Psoas muscle (tissue), 7 donors: ENCODE measurements at regions not wholly inside any gene's neighbourhood (a gene's known extent, or its start where the extent isn't known, plus 50 kb on each side); places are given as distances from the start of the nearest gene placed in this dataset.

ENCODE experiments used
- ATAC-seq, 4 donors: fragments of 200-7000 bp; cut with Tn5 transposase; one replicate each; pipeline ENCODE4 v1.9.1; 2020; ENCODE audit warnings: moderate library complexity in 3 of 4, mild to moderate bottlenecking in 2 of 4
- DNase-seq, 2 donors: peaks; one replicate each; pipeline ENCODE4 v3.0.0-alpha.2; 2020
- H3K27ac ChIP-seq: fragments of 200-600 bp; one replicate; pipeline ENCODE4 v1.8.0; 2022
- H3K27me3 ChIP-seq, 3 donors: fragments of 200-600 bp in 1 of 3; one replicate each; pipeline versions ENCODE4 v1.6.1 to v1.8.0; 2013 to 2022; ENCODE audit warnings: low read length in 2 of 3, mild to moderate bottlenecking in 2 of 3, moderate library complexity in 1 of 3; ENCODE audit not compliant: insufficient read depth in 3 of 3
- H3K36me3 ChIP-seq, 2 donors: fragments of 200-600 bp in 1 of 2; one replicate each; pipeline versions ENCODE4 v1.6.1 to v1.8.0; 2013 to 2022; ENCODE audit warnings: low read depth in 1 of 2, mild to moderate bottlenecking in 1 of 2, moderate library complexity in 1 of 2; ENCODE audit not compliant: insufficient read depth in 1 of 2
- H3K4me1 ChIP-seq: fragments of 200-600 bp; one replicate; pipeline ENCODE4 v1.8.0; 2022
- H3K4me3 ChIP-seq: fragments of 200-600 bp; one replicate; pipeline ENCODE4 v1.8.0; 2022; ENCODE audit warnings: mild to moderate bottlenecking
- H3K9me3 ChIP-seq: fragments of 200-600 bp; one replicate; pipeline ENCODE4 v1.8.0; 2022
- CTCF ChIP-seq: fragments of 200-600 bp; IDR thresholded peaks from one replicate; pipeline ENCODE4 v1.8.0; 2022; ENCODE audit warnings: antibody characterized with exemption
- WGBS, 3 donors: extraction: QIAGEN DNeasy Blood & Tissue Kit; methylation state at CpG; one replicate each; pipeline versions ENCODE4 v1.1.6 to v1.1.7; 2013; 5-methylcytosine and 5-hydroxymethylcytosine counted together
- intact Hi-C, 2 donors: fragments of 100-400 bp; cut with DNase I; formaldehyde crosslinking; loops; one replicate each; pipeline versions ENCODE4 v1.11.0 to v1.14.2; 2022
- donor health status: healthy with polysubstance abuse.
- donor health status: DM: no; HTN: no; CAD: no; lungs with moderate emphysema.
- donor health status: Bipolar disorder and iron deficiency.
- donor health status: healthy.
- donor health status: DM: yes; HTN: yes; CAD: no.
- donor health status: DM: no; HTN: no; CAD: no.
- donor health status: DM: yes; HTN: yes; CAD: no.

- 0 to 4% (median 4%) methylated on average over 3 of the region's 3 CpGs for WGBS, 3 donors
- no peak for DNase-seq
- TF ChIP-seq CTCF = no peak
- H3K36me3 ChIP-seq = no peaks in the 10 kb centered on the region
- intact Hi-C loops = no loop called here
- no peaks in the 10 kb centered on the region for H3K9me3 ChIP-seq
- ATAC-seq = peak; percentile 57 to 93 (median 82)
- peak overlapping the region; percentile 78 for H3K27ac ChIP-seq
- peaks cover 41% of the 10 kb centered on the region for H3K4me1 ChIP-seq
- peak overlapping the region; percentile 46 for H3K4me3 ChIP-seq
- no peaks in the 10 kb centered on the region for H3K27me3 ChIP-seq
Observed at GRCh38 chr3:16026753-16027152, 147.7 kb upstream of the GALNT15 start.

- no peak for ATAC-seq
- 87 to 90% (median 89%) methylated on average over 2 of the region's 2 CpGs for WGBS, 3 donors
- H3K27ac ChIP-seq = no peak overlapping the region
- peaks cover 41% of the 10 kb centered on the region for H3K4me1 ChIP-seq
- H3K27me3 ChIP-seq = no peaks in the 10 kb centered on the region
- TF ChIP-seq CTCF = no peak
- no peaks in the 10 kb centered on the region for H3K36me3 ChIP-seq
- no peak for DNase-seq
- no peaks in the 10 kb centered on the region for H3K9me3 ChIP-seq
- intact Hi-C loops = no loop called here
- no peak overlapping the region for H3K4me3 ChIP-seq
Observed at GRCh38 chr3:16028604-16029003, 145.9 kb upstream of the GALNT15 start.

GRCh38 chr3:16030342-16030741 is 144.1 kb upstream of the GALNT15 start:
- Histone ChIP-seq H3K27me3 (no peaks in the 10 kb centered on the region), H3K4me1 (peaks cover 28% of the 10 kb centered on the region), H3K36me3 (no peaks in the 10 kb centered on the region), H3K9me3 (no peaks in the 10 kb centered on the region), H3K27ac (no peak overlapping the region), H3K4me3 (no peak overlapping the region)
- TF ChIP-seq CTCF = no peak
- ATAC-seq (no peak), DNase-seq (no peak)
- 88 to 95% (median 88%) methylated on average over 4 of the region's 4 CpGs for WGBS, 3 donors
- intact Hi-C loops = no loop called here

- intact Hi-C loops = no loop called here
- ATAC-seq = no peak
Observed at GRCh38 chr3:16031434-16031833, 143.0 kb upstream of the GALNT15 start.

More at GRCh38 chr3:16031434-16031833, 143.0 kb upstream of the GALNT15 start:
- peaks cover 18% of the 10 kb centered on the region for H3K4me1 ChIP-seq
- H3K27ac ChIP-seq = no peak overlapping the region
- DNase-seq = no peak
- no peaks in the 10 kb centered on the region for H3K27me3 ChIP-seq
- WGBS, 3 donors = 94 to 98% (median 95%) methylated on average over 2 of the region's 2 CpGs
- no peaks in the 10 kb centered on the region for H3K9me3 ChIP-seq
- H3K36me3 ChIP-seq = no peaks in the 10 kb centered on the region
- H3K4me3 ChIP-seq = no peak overlapping the region
- no peak for TF ChIP-seq CTCF
